HG03558 (cell line): ENCODE measurements at regions not wholly inside any gene's neighbourhood (a gene's known extent, or its start where the extent isn't known, plus 50 kb on each side); places are given as distances from the start of the nearest gene placed in this dataset.

Experiments
- ATAC-seq: cut with Tn5 transposase; IDR thresholded peaks from one replicate; pipeline ENCODE4 v1.9.1; 2021; ENCODE audit warnings: moderate number of reproducible peaks; ENCODE audit not compliant: unreplicated experiment; ENCODE audit errors: extremely low read depth

- no peak for ATAC-seq
These were observed 308.9 kb upstream of the JAG1 start for GRCh38 chr20:10982692-10983091.

- no peak for ATAC-seq
These were observed 310.5 kb upstream of the JAG1 start for GRCh38 chr20:10984294-10984693.

- no peak for ATAC-seq
These were observed 311.1 kb upstream of the JAG1 start for GRCh38 chr20:10984913-10985312.

- no peak for ATAC-seq
These were observed 311.7 kb upstream of the JAG1 start for GRCh38 chr20:10985536-10985935.

- ATAC-seq = no peak
These were observed 312.8 kb upstream of the JAG1 start for GRCh38 chr20:10986586-10986985.

- no peak for ATAC-seq
These were observed 314.0 kb upstream of the JAG1 start for GRCh38 chr20:10987651-10988383.

- no peak for ATAC-seq
These were observed 317.0 kb upstream of the JAG1 start for GRCh38 chr20:10990625-10991382.

GRCh38 chr20:10992731-10993130 is 318.9 kb upstream of the JAG1 start:
- no peak for ATAC-seq

GRCh38 chr20:10994991-10995700 is 321.3 kb upstream of the JAG1 start:
- no peak for ATAC-seq

GRCh38 chr20:10998476-10998875 is 324.7 kb upstream of the JAG1 start:
- no peak for ATAC-seq

GRCh38 chr20:11000416-11000815 is 326.6 kb upstream of the JAG1 start:
- no peak for ATAC-seq

GRCh38 chr20:11001302-11001701 is 327.5 kb upstream of the JAG1 start:
- ATAC-seq = no peak

- ATAC-seq = no peak
These were observed 328.2 kb upstream of the JAG1 start for GRCh38 chr20:11001764-11002540.

- no peak for ATAC-seq
These were observed 329.5 kb upstream of the JAG1 start for GRCh38 chr20:11003341-11003740.

- ATAC-seq = no peak
These were observed 334.7 kb upstream of the JAG1 start for GRCh38 chr20:11008444-11009033.

GRCh38 chr20:11011653-11012052 is 337.9 kb upstream of the JAG1 start:
- no peak for ATAC-seq

- ATAC-seq = no peak
These were observed 339.2 kb upstream of the JAG1 start for GRCh38 chr20:11012975-11013374.

GRCh38 chr20:11013801-11014200 is 340.0 kb upstream of the JAG1 start:
- no peak for ATAC-seq

- no peak for ATAC-seq
These were observed 341.6 kb upstream of the JAG1 start for GRCh38 chr20:11015440-11015839.

GRCh38 chr20:11017446-11017845 is 343.6 kb upstream of the JAG1 start:
- ATAC-seq = no peak
